ENCODE measurements at regions not wholly inside any gene's neighbourhood (a gene's known extent, or its start where the extent isn't known, plus 50 kb on each side); places are given as distances from the start of the nearest gene placed in this dataset.

DNA sequence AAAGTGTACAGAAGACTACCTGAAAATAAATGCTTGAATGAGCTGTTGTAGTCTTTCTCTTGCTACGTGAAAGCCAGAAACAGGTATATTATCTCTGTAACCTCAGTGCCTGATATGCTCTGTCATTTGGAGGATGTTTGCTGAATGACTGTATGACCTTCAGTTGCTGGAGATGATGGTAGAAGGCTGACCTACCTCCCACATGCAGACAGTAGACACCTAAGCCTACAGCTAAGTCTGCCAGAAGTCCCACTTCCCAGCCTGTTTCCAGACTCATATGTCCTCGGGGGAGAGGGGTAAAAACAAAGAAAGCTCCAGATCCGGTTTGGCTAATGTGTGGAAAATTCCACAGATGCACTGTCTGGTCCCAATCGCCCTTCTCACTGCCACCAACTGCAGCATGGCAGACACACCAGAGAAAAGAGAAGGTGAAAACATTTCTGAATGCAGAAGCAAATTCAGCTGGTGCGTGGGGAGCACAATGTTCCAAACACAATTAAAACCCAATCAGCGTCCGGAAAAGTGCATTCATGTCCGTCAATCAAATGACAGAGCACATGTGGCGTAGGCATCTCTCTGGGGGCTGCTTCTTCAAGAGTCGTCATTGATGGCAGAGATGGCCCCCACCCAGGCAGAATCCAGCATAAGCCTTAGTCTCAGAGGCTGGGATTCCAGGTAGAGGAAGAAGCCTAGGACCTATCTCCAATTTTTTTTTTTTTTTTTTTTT lies 76.3 kb upstream of the TBX3 start:
- TF ChIP-seq, protein P1, sequence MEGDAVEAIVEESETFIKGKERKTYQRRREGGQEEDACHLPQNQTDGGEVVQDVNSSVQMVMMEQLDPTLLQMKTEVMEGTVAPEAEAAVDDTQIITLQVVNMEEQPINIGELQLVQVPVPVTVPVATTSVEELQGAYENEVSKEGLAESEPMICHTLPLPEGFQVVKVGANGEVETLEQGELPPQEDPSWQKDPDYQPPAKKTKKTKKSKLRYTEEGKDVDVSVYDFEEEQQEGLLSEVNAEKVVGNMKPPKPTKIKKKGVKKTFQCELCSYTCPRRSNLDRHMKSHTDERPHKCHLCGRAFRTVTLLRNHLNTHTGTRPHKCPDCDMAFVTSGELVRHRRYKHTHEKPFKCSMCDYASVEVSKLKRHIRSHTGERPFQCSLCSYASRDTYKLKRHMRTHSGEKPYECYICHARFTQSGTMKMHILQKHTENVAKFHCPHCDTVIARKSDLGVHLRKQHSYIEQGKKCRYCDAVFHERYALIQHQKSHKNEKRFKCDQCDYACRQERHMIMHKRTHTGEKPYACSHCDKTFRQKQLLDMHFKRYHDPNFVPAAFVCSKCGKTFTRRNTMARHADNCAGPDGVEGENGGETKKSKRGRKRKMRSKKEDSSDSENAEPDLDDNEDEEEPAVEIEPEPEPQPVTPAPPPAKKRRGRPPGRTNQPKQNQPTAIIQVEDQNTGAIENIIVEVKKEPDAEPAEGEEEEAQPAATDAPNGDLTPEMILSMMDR (IDR thresholded peaks at IDR 0.05; ENCODE audit: unreplicated experiment): no peak
- CTCF ChIA-PET: interaction anchor here (0.6 to 0.7 kb wide), 3 partner anchors 413 to 952 kb away, joined by 3 to 4 read pairs (median 4); no protein-coding TSS in a partner anchor
- Mint-ChIP-seq H3K36me3 (ENCODE audit: insufficient read depth, unreplicated experiment) (no peaks in the 10 kb centered on the region), H3K9me3 (ENCODE audit: unreplicated experiment) (no peaks in the 10 kb centered on the region), H3K27ac (ENCODE audit: low read depth, unreplicated experiment) (no peak overlapping the region), H3K27me3 (ENCODE audit: insufficient read depth, unreplicated experiment) (no peaks in the 10 kb centered on the region), H3K4me1 (ENCODE audit: insufficient read depth, unreplicated experiment) (peaks cover 11% of the 10 kb centered on the region), H3K4me3 (ENCODE audit: unreplicated experiment) (no peak overlapping the region)
- no TSS peak for BruUV-seq (replicated peaks)
- intact Hi-C loops (cut with micrococcal nuclease): no loop called here
- no peak for DNase-seq (ENCODE audit: unreplicated experiment)
- POLR2A ChIA-PET: interaction anchor here (0.9 to 1.5 kb wide), 3 partner anchors 11 to 71 kb away, joined by 3 read pairs; no protein-coding TSS in a partner anchor

DNA sequence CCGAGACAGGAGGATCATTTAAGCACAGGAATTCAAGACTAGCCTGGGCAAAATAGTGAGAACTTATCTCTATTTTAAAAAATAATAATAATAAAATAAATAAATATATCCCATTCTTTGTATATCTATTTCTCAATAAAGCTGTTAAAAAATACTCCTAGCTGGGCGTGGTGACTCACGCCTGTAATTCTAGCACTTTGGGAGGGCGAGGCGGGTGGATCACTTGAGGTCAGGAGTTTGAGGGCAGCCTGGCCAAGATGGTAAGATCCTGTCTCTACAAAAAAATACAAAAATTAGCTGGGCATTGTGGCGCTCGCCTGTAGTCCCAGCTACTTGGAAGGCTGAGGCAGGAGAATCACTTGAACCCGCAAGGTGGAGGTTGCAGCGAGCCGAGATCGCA lies 75.7 kb upstream of the TBX3 start:
- Mint-ChIP-seq H3K27ac (ENCODE audit: low read depth, unreplicated experiment) (no peak overlapping the region), H3K9me3 (ENCODE audit: unreplicated experiment) (no peaks in the 10 kb centered on the region), H3K36me3 (ENCODE audit: insufficient read depth, unreplicated experiment) (no peaks in the 10 kb centered on the region), H3K4me3 (ENCODE audit: unreplicated experiment) (no peak overlapping the region), H3K27me3 (ENCODE audit: insufficient read depth, unreplicated experiment) (no peaks in the 10 kb centered on the region), H3K4me1 (ENCODE audit: insufficient read depth, unreplicated experiment) (peaks cover 11% of the 10 kb centered on the region)
- POLR2A ChIA-PET: interaction anchor here (1.2 to 1.5 kb wide), 2 partner anchors 10 to 71 kb away, joined by 3 read pairs; no protein-coding TSS in a partner anchor
- BruUV-seq (replicated peaks): no TSS peak
- peak; percentile 28 for DNase-seq (ENCODE audit: unreplicated experiment)
- TF ChIP-seq, protein P1 (IDR thresholded peaks at IDR 0.05; ENCODE audit: unreplicated experiment): no peak
- CTCF ChIA-PET: interaction anchor here (0.7 kb wide), 1 partner anchor 521 kb away, joined by 4 read pairs; no protein-coding TSS in a partner anchor
- intact Hi-C loops (cut with micrococcal nuclease): no loop called here

DNA sequence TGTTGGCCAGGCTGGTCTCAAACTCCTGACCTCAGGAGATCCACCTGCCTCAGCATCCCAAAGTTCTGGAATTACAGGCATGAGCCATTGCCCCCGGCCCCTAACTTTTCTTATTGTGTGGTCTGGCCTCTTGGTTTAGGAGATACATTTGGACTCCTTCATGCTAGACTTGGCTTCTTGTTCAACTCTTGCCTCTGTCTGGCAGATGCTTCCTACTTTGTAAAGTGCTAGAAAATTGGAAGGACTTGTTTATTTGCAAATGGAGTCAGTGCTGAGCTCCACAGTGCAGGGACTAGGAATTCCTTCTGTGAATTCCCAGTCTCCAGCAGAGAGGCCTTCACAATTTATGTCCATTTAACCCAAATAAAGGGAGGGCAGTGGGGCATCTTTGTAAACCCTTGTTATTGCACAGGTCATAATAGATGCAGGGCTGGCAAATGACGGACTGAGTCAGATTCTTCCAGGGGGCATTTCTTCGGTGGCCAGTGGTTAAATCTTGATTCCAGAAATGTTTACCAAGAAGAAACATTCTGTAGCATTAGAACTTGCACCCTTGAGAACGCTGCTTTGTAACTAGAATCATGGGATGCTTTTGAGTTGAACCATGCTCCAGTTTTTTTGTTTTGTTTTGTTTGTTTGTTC lies 73.8 kb upstream of the TBX3 start:
- H3K27me3 Mint-ChIP-seq (ENCODE audit: insufficient read depth, unreplicated experiment): no peaks in the 10 kb centered on the region
- no peak for DNase-seq (ENCODE audit: unreplicated experiment)
- intact Hi-C loops (cut with micrococcal nuclease): no loop called here
- TF ChIP-seq, protein P1 (IDR thresholded peaks at IDR 0.05; ENCODE audit: unreplicated experiment): no peak
- peaks cover 11% of the 10 kb centered on the region for H3K4me1 Mint-ChIP-seq (ENCODE audit: insufficient read depth, unreplicated experiment)
- BruUV-seq (replicated peaks): no TSS peak
- POLR2A ChIA-PET: no interaction called here
- no peak overlapping the region for H3K27ac Mint-ChIP-seq (ENCODE audit: low read depth, unreplicated experiment)
- H3K9me3 Mint-ChIP-seq (ENCODE audit: unreplicated experiment): no peaks in the 10 kb centered on the region
- no peaks in the 10 kb centered on the region for H3K36me3 Mint-ChIP-seq (ENCODE audit: insufficient read depth, unreplicated experiment)
- CTCF ChIA-PET: no interaction called here
- H3K4me3 Mint-ChIP-seq (ENCODE audit: unreplicated experiment): no peak overlapping the region

DNA sequence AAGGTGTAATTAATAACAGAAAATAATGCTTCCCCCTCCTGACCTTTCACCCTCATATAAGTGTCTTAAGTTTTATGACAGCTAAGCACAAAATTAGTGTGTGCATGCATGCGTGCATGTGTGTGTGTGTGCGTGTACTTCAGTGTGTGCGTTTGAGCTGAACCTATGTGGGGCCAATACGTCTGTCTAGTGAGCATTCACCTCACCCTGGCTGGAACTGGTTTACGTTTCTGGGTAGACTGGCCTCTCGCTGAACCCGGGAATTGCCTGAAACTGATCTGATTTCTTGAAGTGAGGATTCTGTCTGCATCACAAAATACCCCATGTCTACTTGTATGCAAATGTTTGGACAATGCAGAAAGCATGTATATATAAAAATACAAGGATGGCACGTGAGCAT lies 68.2 kb upstream of the TBX3 start:
- Mint-ChIP-seq H3K27me3 (ENCODE audit: insufficient read depth, unreplicated experiment) (no peaks in the 10 kb centered on the region), H3K4me3 (ENCODE audit: unreplicated experiment) (no peak overlapping the region), H3K4me1 (ENCODE audit: insufficient read depth, unreplicated experiment) (no peaks in the 10 kb centered on the region), H3K27ac (ENCODE audit: low read depth, unreplicated experiment) (no peak overlapping the region), H3K9me3 (ENCODE audit: unreplicated experiment) (no peaks in the 10 kb centered on the region), H3K36me3 (ENCODE audit: insufficient read depth, unreplicated experiment) (no peaks in the 10 kb centered on the region)
- TF ChIP-seq, protein P1 (IDR thresholded peaks at IDR 0.05; ENCODE audit: unreplicated experiment): no peak
- CTCF ChIA-PET: no interaction called here
- intact Hi-C loops (cut with micrococcal nuclease): no loop called here
- POLR2A ChIA-PET: no interaction called here
- DNase-seq (ENCODE audit: unreplicated experiment): no peak
- no TSS peak for BruUV-seq (replicated peaks)
